IMR-90 (cell line): ENCODE measurements at regions not wholly inside any gene's neighbourhood (a gene's known extent, or its start where the extent isn't known, plus 50 kb on each side); places are given as distances from the start of the nearest gene placed in this dataset.

Experiments used
- ATAC-seq: fragments of 200-7000 bp; cut with Tn5 transposase; 2 replicates; pipeline ENCODE4 v1.9.1; 2020; ENCODE audit warnings: low read depth, mild to moderate bottlenecking, moderate library complexity
- BruUV-seq: library from RNA; stranded (reverse); fragments of 400-500 nt; replicated peaks from 2 replicates; lab custom pipeline; 2021; lab: Mats Ljungman, UMichigan
- CTCF ChIA-PET: fragments of 300-600 bp; formaldehyde crosslinking; extraction: SDS; loops from one replicate; lab custom pipeline; 2021; ENCODE audit warnings: antibody characterized with exemption; lab: Yijun Ruan, JAX
- POLR2A ChIA-PET: fragments of 300-600 bp; sonication (Branson Sonifier 250); formaldehyde crosslinking; loops from one replicate; lab custom pipeline; 2022; ENCODE audit warnings: antibody characterized with exemption; ENCODE audit not compliant: unreplicated experiment; lab: Charles Lee
- DNase-seq: peaks from one replicate; pipeline ENCODE4 v3.0.0; 2013
- H2AFZ ChIP-seq: replicated peaks from 2 replicates; pipeline ENCODE3; 2013; ENCODE audit warnings: low read length, mild to moderate bottlenecking; ENCODE audit not compliant: poor library complexity
- H2AK5ac ChIP-seq: 2 replicates; pipeline ENCODE4 v1.6.1; 2013; ENCODE audit warnings: low read depth, low read length, inconsistent platforms
- H2AK9ac ChIP-seq: replicated peaks from 2 replicates; pipeline ENCODE3; 2013; ENCODE audit warnings: mild to moderate bottlenecking, low read depth, low read length, moderate library complexity; ENCODE audit not compliant: poor library complexity
- H2BK120ac ChIP-seq: 2 replicates; pipeline ENCODE4 v1.6.1; 2013; ENCODE audit warnings: low read depth, low read length, inconsistent platforms
- H2BK15ac ChIP-seq: 3 replicates; pipeline ENCODE4 v1.6.1; 2013; ENCODE audit warnings: low read depth, low read length, inconsistent platforms
- H2BK20ac ChIP-seq: 2 replicates; pipeline ENCODE4 v1.6.1; 2013; ENCODE audit warnings: low read depth, mild to moderate bottlenecking, inconsistent platforms, low read length, moderate library complexity
- H2BK5ac ChIP-seq: 2 replicates; pipeline ENCODE4 v1.6.1; 2013; ENCODE audit warnings: mild to moderate bottlenecking, low read depth, low read length, inconsistent platforms; ENCODE audit not compliant: poor library complexity, severe bottlenecking
- H3K14ac ChIP-seq: replicated peaks from 2 replicates; pipeline ENCODE4 v1.6.1; 2013; ENCODE audit warnings: low read depth, low read length, inconsistent platforms
- H3K18ac ChIP-seq: 2 replicates; pipeline ENCODE4 v1.6.1; 2013; ENCODE audit warnings: low read depth, low read length, control low read depth
- H3K23ac ChIP-seq: 2 replicates; pipeline ENCODE4 v1.6.1; 2013; ENCODE audit warnings: low read depth, low read length, inconsistent platforms
- H3K27ac ChIP-seq: 2 replicates; pipeline ENCODE4 v1.5.1; 2013; ENCODE audit warnings: mild to moderate bottlenecking, control low read depth, low read length; ENCODE audit not compliant: insufficient read depth
- H3K27me3 ChIP-seq: 2 replicates; pipeline ENCODE4 v1.6.1; 2013; ENCODE audit warnings: low read length; ENCODE audit not compliant: control insufficient read depth, insufficient read depth
- H3K36me3 ChIP-seq: 2 replicates; pipeline ENCODE4 v1.6.1; 2013; ENCODE audit warnings: low read length, mixed read lengths; ENCODE audit not compliant: control insufficient read depth, insufficient read depth
- H3K4ac ChIP-seq: 2 replicates; pipeline ENCODE4 v1.6.1; 2013; ENCODE audit warnings: low read depth, low read length, inconsistent platforms
- H3K4me1 ChIP-seq: 2 replicates; pipeline ENCODE4 v1.6.1; 2013; ENCODE audit warnings: low read length, mixed read lengths; ENCODE audit not compliant: control insufficient read depth, insufficient read depth
- H3K4me2 ChIP-seq: 2 replicates; pipeline ENCODE4 v1.6.1; 2013; ENCODE audit warnings: low read depth, mild to moderate bottlenecking, control low read depth, low read length, moderate library complexity
- H3K4me3 ChIP-seq: 2 replicates; pipeline ENCODE4 v1.5.1; 2013; ENCODE audit warnings: low read depth, mild to moderate bottlenecking, control low read depth, low read length, moderate library complexity; ENCODE audit not compliant: insufficient read depth
- H3K56ac ChIP-seq: 2 replicates; pipeline ENCODE4 v1.6.1; 2013; ENCODE audit warnings: low read length, inconsistent platforms; ENCODE audit not compliant: insufficient read depth; ENCODE audit errors: extremely low read depth
- H3K79me1 ChIP-seq, 2 experiments: 2 replicates each; pipeline ENCODE4 v1.6.1; 2013; ENCODE audit warnings: low read length in 2 of 2, inconsistent platforms in 1 of 2, low read depth in 1 of 2
- H3K9ac ChIP-seq: 2 replicates; pipeline ENCODE4 v1.6.1; 2013; ENCODE audit warnings: low read depth, low read length, control low read depth
- H3K9me1 ChIP-seq: 2 replicates; pipeline ENCODE4 v1.6.1; 2013; ENCODE audit warnings: low read length, inconsistent platforms; ENCODE audit not compliant: insufficient read depth
- H3K9me3 ChIP-seq: 2 replicates; pipeline ENCODE4 v1.6.1; 2013; ENCODE audit warnings: low read length; ENCODE audit not compliant: control insufficient read depth, insufficient read depth
- H4K20me1 ChIP-seq: 2 replicates; pipeline ENCODE4 v1.6.1; 2013; ENCODE audit warnings: low read length, inconsistent platforms; ENCODE audit not compliant: insufficient read depth
- H4K5ac ChIP-seq: 2 replicates; pipeline ENCODE4 v1.6.1; 2013; ENCODE audit warnings: mild to moderate bottlenecking, low read depth, low read length, control low read depth
- H4K8ac ChIP-seq, 2 experiments: 2 replicates each; pipeline ENCODE4 v1.6.1; 2013; ENCODE audit warnings: low read depth in 2 of 2, low read length in 2 of 2, control low read depth in 1 of 2, inconsistent platforms in 1 of 2
- H4K91ac ChIP-seq: 2 replicates; pipeline ENCODE4 v1.6.1; 2013; ENCODE audit warnings: low read depth, low read length, inconsistent platforms; ENCODE audit not compliant: insufficient read depth
- MAFK ChIP-seq: IDR thresholded peaks from 2 replicates; pipeline ENCODE4 v1.6.1; 2012; ENCODE audit warnings: low read depth, low read length, improper control_type of control experiment
- POLR2A ChIP-seq: IDR thresholded peaks from 2 replicates; pipeline ENCODE4 v1.6.1; 2012; ENCODE audit warnings: mild to moderate bottlenecking, low read depth, low read length
- RFX5 ChIP-seq: IDR thresholded peaks from 2 replicates; pipeline ENCODE4 v1.8.0; 2012; ENCODE audit warnings: low read depth, mild to moderate bottlenecking, low read length, moderate library complexity
- WGBS, 2 experiments: methylation state at CpG; one replicate each; pipeline versions ENCODE4 v1.1.5 to v1.1.7; 2013; ENCODE audit warnings: missing lambda C conversion rate in 2 of 2; ENCODE audit not compliant: insufficient read length in 1 of 2; ENCODE audit errors: extremely low coverage in 2 of 2; 5-methylcytosine and 5-hydroxymethylcytosine counted together
- dilution Hi-C: fragments of 300-500 bp; cut with HindIII; formaldehyde crosslinking; loops from one replicate; pipeline ENCODE4 v1.14.3; 2018; ENCODE audit warnings: low sequenced_read_pairs; ENCODE audit not compliant: unreplicated experiment
- in situ Hi-C: fragments of 300-500 bp; cut with MboI; formaldehyde crosslinking; loops from 3 replicates; pipeline ENCODE4 v1.14.3; 2019; ENCODE audit warnings: low sequenced_read_pairs, inconsistent platforms, mixed read lengths
- intact Hi-C: fragments of 100-400 bp; cut with micrococcal nuclease; formaldehyde crosslinking; loops from 2 replicates; pipeline ENCODE4 v1.10.0; 2022

DNA sequence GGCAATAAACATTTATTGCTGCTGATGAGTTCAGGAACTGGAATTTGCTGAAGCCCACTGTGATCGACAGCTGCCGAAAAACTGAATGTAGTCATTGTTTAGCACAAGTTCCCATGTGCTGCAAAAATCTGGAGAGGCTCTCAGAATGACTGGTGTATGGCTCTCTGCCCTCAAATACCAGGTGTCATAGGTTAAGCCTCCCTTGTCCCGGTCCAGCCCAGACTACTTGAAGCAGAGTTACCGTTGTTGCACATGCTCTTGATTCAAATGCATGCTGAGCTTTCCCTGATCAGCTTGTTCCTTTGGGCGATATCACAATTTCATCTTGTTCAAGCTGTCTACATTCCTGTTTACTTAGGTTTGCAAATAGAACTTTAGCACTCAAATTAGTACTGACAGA, 625.2 kb downstream of the CPS1 start:
- Histone ChIP-seq H3K79me1 (no peaks in the 10 kb centered on the region), H3K27me3 (no peaks in the 10 kb centered on the region), H3K4me2 (no peak overlapping the region), H3K18ac (no peak overlapping the region), H3K56ac (no peak overlapping the region), H3K9me1 (no peaks in the 10 kb centered on the region), H4K5ac (no peak overlapping the region), H2BK20ac (no peak overlapping the region), H3K27ac (no peak overlapping the region), H2BK120ac (no peak overlapping the region), H3K14ac (no peak overlapping the region), H3K23ac (no peak overlapping the region), H2AK9ac (no peak overlapping the region), H3K9me3 (peaks cover 6% of the 10 kb centered on the region), H2AK5ac (no peak overlapping the region), H2BK15ac (no peak overlapping the region), H3K4me3 (no peak overlapping the region), H3K36me3 (no peaks in the 10 kb centered on the region), H4K8ac (no peak overlapping the region), H2AFZ (no peak overlapping the region), H4K91ac (no peak overlapping the region), H4K20me1 (no peaks in the 10 kb centered on the region), H2BK5ac (no peak overlapping the region), H3K4ac (no peak overlapping the region), H3K4me1 (no peaks in the 10 kb centered on the region), H3K9ac (no peak overlapping the region)
- ChIA-PET POLR2A (no interaction called here), CTCF (no interaction called here)
- BruUV-seq: no TSS peak
- in situ Hi-C loops: no loop called here
- TF ChIP-seq RFX5: no peak
- TF ChIP-seq POLR2A: no peak
- no peak for TF ChIP-seq MAFK
- ATAC-seq (no peak), DNase-seq (no peak)
- dilution Hi-C loops: no loop called here
- intact Hi-C loops: no loop called here
- WGBS, 2 experiments: 22% methylated on average over 4 of the region's 5 CpGs; no CpG with 5 or more reads in 1 of the 2 experiments
